ENCODE measurements at regions not wholly inside any gene's neighbourhood (a gene's known extent, or its start where the extent isn't known, plus 50 kb on each side); places are given as distances from the start of the nearest gene placed in this dataset.
A peak's percentile ranks its signal among the peaks of the same experiment; 100 is the strongest.

GRCh38 chr5:168075387-168075786 is 216.1 kb upstream of the WWC1 start:
- DNase-seq (ENCODE audit: extremely low read depth, low read depth) = no peak
- no peak for TF ChIP-seq CTCF (IDR thresholded peaks at IDR 0.05; ENCODE audit: low read depth, low read length)

- TF ChIP-seq CTCF (IDR thresholded peaks at IDR 0.05; ENCODE audit: low read depth, low read length) = peak; percentile 41
- peak; percentile 8 for DNase-seq (ENCODE audit: extremely low read depth, low read depth)
These were observed 214.9 kb upstream of the WWC1 start for GRCh38 chr5:168076561-168076991.

GRCh38 chr5:168085261-168086031 is 206.0 kb upstream of the WWC1 start:
- no peak for DNase-seq (ENCODE audit: extremely low read depth, low read depth)
- no peak for TF ChIP-seq CTCF (IDR thresholded peaks at IDR 0.05; ENCODE audit: low read depth, low read length)

- DNase-seq (ENCODE audit: extremely low read depth, low read depth) = no peak
- no peak for TF ChIP-seq CTCF (IDR thresholded peaks at IDR 0.05; ENCODE audit: low read depth, low read length)
These were observed 205.3 kb upstream of the WWC1 start for GRCh38 chr5:168086104-168086610.

GRCh38 chr5:168086746-168087145 is 204.7 kb upstream of the WWC1 start:
- no peak for TF ChIP-seq CTCF (IDR thresholded peaks at IDR 0.05; ENCODE audit: low read depth, low read length)
- DNase-seq (ENCODE audit: extremely low read depth, low read depth) = no peak

- DNase-seq (ENCODE audit: extremely low read depth, low read depth) = no peak
- TF ChIP-seq CTCF (IDR thresholded peaks at IDR 0.05; ENCODE audit: low read depth, low read length) = no peak
These were observed 202.9 kb upstream of the WWC1 start for GRCh38 chr5:168088410-168089173.
